ENCODE measurements at regions not wholly inside any gene's neighbourhood (a gene's known extent, or its start where the extent isn't known, plus 50 kb on each side); places are given as distances from the start of the nearest gene placed in this dataset.

GRCh38 chr12:127500512-127501035, 766.4 kb upstream of the TMEM132C start:
- no peak overlapping the region for H2BK5ac ChIP-seq (ENCODE audit: insufficient read length, low read length)
- no peak overlapping the region for H4K8ac ChIP-seq (replicated peaks; ENCODE audit: insufficient read length, low read depth, low read length)
- H2BK120ac ChIP-seq (ENCODE audit: low read depth, low read length, poor library complexity, severe bottlenecking): no peak overlapping the region
- no peaks in the 10 kb centered on the region for H4K20me1 ChIP-seq (ENCODE audit: control insufficient read depth, insufficient read depth, insufficient read length)
- no peak overlapping the region for H2AFZ ChIP-seq (ENCODE audit: low read length)
- H4K91ac ChIP-seq (ENCODE audit: insufficient read length, low read depth, low read length): no peak overlapping the region
- DNase-seq: no peak
- no peak overlapping the region for H3K23ac ChIP-seq (ENCODE audit: insufficient read length, low read depth, low read length)
- H2BK15ac ChIP-seq (ENCODE audit: low read depth, low read length): no peak overlapping the region
- Mint-ChIP-seq H3K9me3 (no peaks in the 10 kb centered on the region), H3K36me3 (ENCODE audit: insufficient read depth in 1 of 3, low read depth in 3 of 3) (no peaks in the 10 kb centered on the region; a peak in 1 of 7 replicates), H3K4me1 (peaks cover 20 to 22% of the 10 kb centered on the region in 2 experiments), H3K27ac (peak overlapping the region in 1 of 3 experiments; percentile 76; a peak in 1 of 7 replicates), H3K27me3 (ENCODE audit: low read depth) (no peaks in the 10 kb centered on the region), H3K4me3 (no peak overlapping the region)
- H3K79me2 ChIP-seq (ENCODE audit: insufficient read depth, low read length): no peaks in the 10 kb centered on the region
- no peaks in the 10 kb centered on the region for H3K79me1 ChIP-seq (ENCODE audit: insufficient read depth, low read depth, low read length, poor library complexity, severe bottlenecking)
- no peaks in the 10 kb centered on the region for H3K27me3 ChIP-seq (ENCODE audit: insufficient read depth, low read length)
- H3K9me3 ChIP-seq (ENCODE audit: control insufficient read depth, low read depth, low read length): no peaks in the 10 kb centered on the region
- no peak overlapping the region for H3K27ac ChIP-seq (ENCODE audit: insufficient read length, low read depth, low read length)
- TF ChIP-seq CTCF (conservative IDR thresholded peaks at IDR 0.05): no peak
- no CpG with 5 or more reads among the region's 7 CpGs for WGBS (ENCODE audit: extremely low coverage, insufficient read length, low lambda C conversion rate)
- H3K56ac ChIP-seq (ENCODE audit: insufficient read length, low read depth, low read length): no peak overlapping the region
- H2BK12ac ChIP-seq (ENCODE audit: insufficient read length, low read depth, low read length): no peak overlapping the region
- H3K4me2 ChIP-seq (ENCODE audit: insufficient read depth, insufficient read length, low read length): no peak overlapping the region
- no peak overlapping the region for H2BK20ac ChIP-seq (ENCODE audit: low read depth, low read length, poor library complexity, severe bottlenecking)
- H3K23me2 ChIP-seq (ENCODE audit: insufficient read length, low read depth, low read length, poor library complexity, severe bottlenecking): no peaks in the 10 kb centered on the region
- peaks cover 6% of the 10 kb centered on the region for H3K4me1 ChIP-seq (ENCODE audit: insufficient read depth, low read length)
- no peak overlapping the region for H2AK5ac ChIP-seq (ENCODE audit: insufficient read length, low read length)
- no peak overlapping the region for H3K9ac ChIP-seq (ENCODE audit: extremely low read depth, insufficient read length, low read length)
- no peak overlapping the region for H4K5ac ChIP-seq (ENCODE audit: insufficient read length, low read depth, low read length)
- H3K4ac ChIP-seq (ENCODE audit: low read depth, low read length): no peak overlapping the region
- H3T11ph ChIP-seq (ENCODE audit: low read length): no peak overlapping the region
- no peak overlapping the region for H3K18ac ChIP-seq (ENCODE audit: insufficient read length, low read depth, low read length)
- H3K14ac ChIP-seq (ENCODE audit: insufficient read depth, low read length): no peak overlapping the region; the same call in 1 of the 2 replicates

Measured in H9 (cell line).